ENCODE measurements at regions not wholly inside any gene's neighbourhood (a gene's known extent, or its start where the extent isn't known, plus 50 kb on each side); places are given as distances from the start of the nearest gene placed in this dataset.
"Not testable (repeated sequence)": the region's sequence is repeated elsewhere in the genome, so short reads cannot be mapped to it uniquely, and the experiment has no call there.

- no peak for TF ChIP-seq CTCF (IDR thresholded peaks at IDR 0.05; ENCODE audit: low read depth, low read length, missing control alignments)
- in situ Hi-C loops (cut with HindIII; ENCODE audit: low sequenced_read_pairs), result no loop called here
- H3K4me3 ChIP-seq (ENCODE audit: low read depth, low read length), result no peak overlapping the region
- DNase-seq (ENCODE audit: low read depth), result no peak
These were observed 305.9 kb upstream of the RNF32 start for GRCh38 chr7:156334636-156335035.

- in situ Hi-C loops (cut with HindIII; ENCODE audit: low sequenced_read_pairs), result no loop called here
- no peak overlapping the region for H3K4me3 ChIP-seq (ENCODE audit: low read depth, low read length)
- TF ChIP-seq CTCF (IDR thresholded peaks at IDR 0.05; ENCODE audit: low read depth, low read length, missing control alignments), result no peak
- no peak for DNase-seq (ENCODE audit: low read depth)
These were observed 312.7 kb upstream of the RNF32 start for GRCh38 chr7:156327916-156328315.

GRCh38 chr7:156327474-156327873 lies 313.1 kb upstream of the RNF32 start:
- no peak for DNase-seq (ENCODE audit: low read depth)

GRCh38 chr7:156324201-156324600 lies 316.4 kb upstream of the RNF32 start:
- no peak overlapping the region for H3K4me3 ChIP-seq (ENCODE audit: low read depth, low read length)
- no peak for DNase-seq (ENCODE audit: low read depth)
- in situ Hi-C loops (cut with HindIII; ENCODE audit: low sequenced_read_pairs), result no loop called here
- no peak for TF ChIP-seq CTCF (IDR thresholded peaks at IDR 0.05; ENCODE audit: low read depth, low read length, missing control alignments)

More at GRCh38 chr7:156327474-156327873, 313.1 kb upstream of the RNF32 start:
- no peak for TF ChIP-seq CTCF (IDR thresholded peaks at IDR 0.05; ENCODE audit: low read depth, low read length, missing control alignments)
- no peak overlapping the region for H3K4me3 ChIP-seq (ENCODE audit: low read depth, low read length)
- in situ Hi-C loops (cut with HindIII; ENCODE audit: low sequenced_read_pairs), result no loop called here

- DNase-seq (ENCODE audit: low read depth); in situ Hi-C loops (cut with HindIII; ENCODE audit: low sequenced_read_pairs); H3K4me3 ChIP-seq (ENCODE audit: low read depth, low read length): not testable (repeated sequence)
These were observed 319.1 kb upstream of the RNF32 start for GRCh38 chr7:156321430-156321829.

GRCh38 chr7:156318926-156319325 lies 321.6 kb upstream of the RNF32 start:
- H3K4me3 ChIP-seq (ENCODE audit: low read depth, low read length), result no peak overlapping the region
- DNase-seq (ENCODE audit: low read depth), result no peak
- TF ChIP-seq CTCF (IDR thresholded peaks at IDR 0.05; ENCODE audit: low read depth, low read length, missing control alignments), result no peak
- in situ Hi-C loops (cut with HindIII; ENCODE audit: low sequenced_read_pairs), result loop anchor here (5.0 kb wide), 1 partner anchor 42 kb away; no protein-coding TSS in a partner anchor

GRCh38 chr7:156318426-156318825 lies 322.1 kb upstream of the RNF32 start:
- TF ChIP-seq CTCF (IDR thresholded peaks at IDR 0.05; ENCODE audit: low read depth, low read length, missing control alignments), result no peak
- in situ Hi-C loops (cut with HindIII; ENCODE audit: low sequenced_read_pairs), result loop anchor here (5.0 kb wide), 1 partner anchor 41 kb away; no protein-coding TSS in a partner anchor
- no peak overlapping the region for H3K4me3 ChIP-seq (ENCODE audit: low read depth, low read length)
- no peak for DNase-seq (ENCODE audit: low read depth)

Measured in astrocyte of the cerebellum (primary cell).